SK-N-SH (cell line): ENCODE measurements at regions not wholly inside any gene's neighbourhood (a gene's known extent, or its start where the extent isn't known, plus 50 kb on each side); places are given as distances from the start of the nearest gene placed in this dataset.

Experiments used
- CTCF ChIA-PET: fragments of 300-600, 350-600 bp; formaldehyde crosslinking; extraction: SDS; loops from one replicate; lab custom pipeline; 2021; lab: Yijun Ruan, JAX
- POLR2A ChIA-PET: fragments of 350-600 bp; sonication (Branson Sonifier 250); formaldehyde crosslinking; extraction: SDS; loops from one replicate; lab custom pipeline; 2020; ENCODE audit warnings: antibody characterized with exemption, inconsistent platforms; lab: Yijun Ruan, JAX
- DNase-seq: peaks from one replicate; pipeline ENCODE4 v3.0.0; 2012
- H2AFZ ChIP-seq: fragments of 200-600 bp; sonication (generic); 2 replicates; pipeline ENCODE4 v1.8.1; 2016; ENCODE audit warnings: antibody characterized with exemption, mild to moderate bottlenecking, low read depth
- H3F3A ChIP-seq: fragments of 200-600 bp; sonication (generic); replicated peaks from 2 replicates; pipeline ENCODE3; 2016; ENCODE audit warnings: antibody characterized with exemption, mild to moderate bottlenecking; ENCODE audit not compliant: insufficient read depth
- H3K27ac ChIP-seq, 2 experiments: fragments of 200-500 bp in 1 of 2; fragments of 200-600 bp in 1 of 2; sonication (Bioruptor generic) in 1 of 2; sonication (generic), shearing (Covaris generic) in 1 of 2; 2 replicates each; pipeline versions ENCODE4 v1.5.1 to v1.6.1; 2014 to 2016; ENCODE audit warnings: low read depth in 2 of 2, inconsistent platforms in 1 of 2, low read length in 1 of 2, mild to moderate bottlenecking in 1 of 2, mixed read lengths in 1 of 2
- H3K27me3 ChIP-seq: fragments of 200-600 bp; sonication (generic), shearing (Covaris generic); 2 replicates; pipeline ENCODE4 v1.6.1; 2016; ENCODE audit warnings: mixed run types; ENCODE audit not compliant: insufficient read depth
- H3K36me3 ChIP-seq, 2 experiments: fragments of 200-500 bp in 1 of 2; fragments of 200-600 bp in 1 of 2; sonication (Bioruptor generic) in 1 of 2; sonication (generic) in 1 of 2; replicated peaks in 1 of 2; 2 replicates each; pipeline versions ENCODE3 to v1.5.1; 2014 to 2016; ENCODE audit warnings: low read length in 1 of 2, mild to moderate bottlenecking in 1 of 2; ENCODE audit not compliant: insufficient read depth in 2 of 2, control insufficient read depth in 1 of 2
- H3K4me1 ChIP-seq, 2 experiments: fragments of 200-500 bp in 1 of 2; fragments of 200-600 bp in 1 of 2; sonication (Bioruptor generic) in 1 of 2; sonication (generic), shearing (Covaris generic) in 1 of 2; 2 replicates each; pipeline versions ENCODE4 v1.5.1 to v1.6.1; 2014 to 2016; ENCODE audit warnings: low read depth in 1 of 2, low read length in 1 of 2, mixed run types in 1 of 2; ENCODE audit not compliant: insufficient read depth in 2 of 2, control insufficient read depth in 1 of 2
- H3K4me2 ChIP-seq: fragments of 200-600 bp; sonication (generic), shearing (Covaris generic); 2 replicates; pipeline ENCODE4 v1.6.1; 2017; ENCODE audit warnings: mixed run types
- H3K4me3 ChIP-seq, 2 experiments: fragments of 200-500 bp in 1 of 2; fragments of 200-600 bp in 1 of 2; sonication (Bioruptor generic) in 1 of 2; sonication (generic), shearing (Covaris generic) in 1 of 2; 2 replicates each; pipeline versions ENCODE4 v1.5.1 to v1.8.1; 2014 to 2016; ENCODE audit warnings: low read depth in 2 of 2, inconsistent platforms in 1 of 2, low read length in 1 of 2, mild to moderate bottlenecking in 1 of 2, mixed read lengths in 1 of 2, moderate library complexity in 1 of 2
- H3K79me2 ChIP-seq: fragments of 200-600 bp; sonication (generic); 2 replicates; pipeline ENCODE4 v1.8.1; 2017; ENCODE audit warnings: mild to moderate bottlenecking; ENCODE audit not compliant: insufficient read depth
- H3K9ac ChIP-seq: fragments of 200-600 bp; sonication (generic); 2 replicates; pipeline ENCODE4 v1.6.1; 2017; ENCODE audit warnings: mixed run types
- H3K9me2 ChIP-seq: fragments of 200-600 bp; sonication (generic); 2 replicates; pipeline ENCODE4 v1.6.1; 2017; ENCODE audit warnings: mixed run types
- H3K9me3 ChIP-seq: fragments of 200-600 bp; sonication (generic); 2 replicates; pipeline ENCODE4 v1.6.1; 2017; ENCODE audit warnings: mixed run types, mild to moderate bottlenecking, moderate library complexity
- H4K20me1 ChIP-seq: fragments of 200-600 bp; sonication (generic); 2 replicates; pipeline ENCODE4 v1.6.1; 2017; ENCODE audit warnings: mild to moderate bottlenecking, mixed run types; ENCODE audit not compliant: insufficient read depth
- CHD2 ChIP-seq: fragments of 150-350 bp; IDR thresholded peaks from 2 replicates; pipeline ENCODE4 v1.6.1; 2018; ENCODE audit warnings: low read length; ENCODE audit not compliant: partially characterized antibody
- CTCF ChIP-seq: fragments of 200-600 bp; sonication (generic); IDR thresholded peaks from 2 replicates; pipeline ENCODE4 v1.6.1; 2017; ENCODE audit warnings: antibody characterized with exemption, mild to moderate bottlenecking, moderate library complexity
- ELF1 ChIP-seq: IDR thresholded peaks from 2 replicates; pipeline ENCODE4 v1.4.0; 2012
- EP300 ChIP-seq, 2 experiments: IDR thresholded peaks; 2 replicates each; pipeline versions ENCODE4 v1.4.0 to v1.6.1; 2012; ENCODE audit warnings: borderline replicate concordance in 1 of 2, low read depth in 1 of 2, low read length in 1 of 2
- EZH2phosphoT487 ChIP-seq: fragments of 200-600 bp; sonication (generic); IDR thresholded peaks from 2 replicates; pipeline ENCODE4 v1.6.1; 2017; ENCODE audit warnings: low read depth, mixed run types, mild to moderate bottlenecking, antibody characterized with exemption, moderate library complexity, borderline replicate concordance
- FOSL2 ChIP-seq: IDR thresholded peaks from 2 replicates; pipeline ENCODE4 v1.4.0; 2012; ENCODE audit warnings: low read depth, mild to moderate bottlenecking, moderate library complexity, borderline replicate concordance
- FOXJ3 ChIP-seq: sonication (generic); formaldehyde crosslinking; IDR thresholded peaks from 2 replicates; pipeline ENCODE4 v1.5.1; 2020; ENCODE audit warnings: mild to moderate bottlenecking, missing genetic modification reagents
- GATA2 ChIP-seq: sonication (generic); formaldehyde crosslinking; IDR thresholded peaks from 2 replicates; pipeline ENCODE4 v1.5.0; 2020; ENCODE audit warnings: mild to moderate bottlenecking, missing genetic modification reagents
- IRF3 ChIP-seq: fragments of 150-350 bp; IDR thresholded peaks from 2 replicates; pipeline ENCODE4 v1.6.1; 2016; ENCODE audit warnings: mild to moderate bottlenecking, low read depth, low read length
- JUND ChIP-seq: IDR thresholded peaks from 2 replicates; pipeline ENCODE4 v1.4.0; 2012
- MXI1 ChIP-seq: IDR thresholded peaks from 2 replicates; pipeline ENCODE4 v1.6.1; 2012; ENCODE audit warnings: mild to moderate bottlenecking, low read depth, low read length, improper control_type of control experiment
- NFIC ChIP-seq: IDR thresholded peaks from 2 replicates; pipeline ENCODE4 v1.4.0; 2012; ENCODE audit warnings: borderline replicate concordance
- NRF1 ChIP-seq: IDR thresholded peaks from 2 replicates; pipeline ENCODE4 v1.6.1; 2012; ENCODE audit warnings: low read depth, mild to moderate bottlenecking, low read length
- PBX3 ChIP-seq: IDR thresholded peaks from 2 replicates; pipeline ENCODE4; 2012
- RCOR1 ChIP-seq: fragments of 150-350 bp; IDR thresholded peaks from 2 replicates; pipeline ENCODE4 v1.6.1; 2017; ENCODE audit warnings: antibody characterized with exemption, low read length
- REST ChIP-seq: IDR thresholded peaks from 2 replicates; pipeline ENCODE4 v1.6.1; 2012; ENCODE audit warnings: mild to moderate bottlenecking, low read depth, low read length, moderate library complexity
- RFX5 ChIP-seq: IDR thresholded peaks from 2 replicates; pipeline ENCODE4 v1.6.1; 2012; ENCODE audit warnings: mild to moderate bottlenecking, improper control_type of control experiment, low read length
- TAF1 ChIP-seq: IDR thresholded peaks from 2 replicates; pipeline ENCODE4 v1.6.1; 2012; ENCODE audit warnings: low read depth, mild to moderate bottlenecking, low read length, moderate library complexity, borderline replicate concordance
- TEAD4 ChIP-seq: IDR thresholded peaks from 2 replicates; pipeline ENCODE4 v1.4.0; 2012; ENCODE audit warnings: mild to moderate bottlenecking, borderline replicate concordance; ENCODE audit not compliant: insufficient read depth
- ZBTB33 ChIP-seq: IDR thresholded peaks from 2 replicates; pipeline ENCODE4 v1.4.0; 2012; ENCODE audit warnings: low read depth, borderline replicate concordance
- WGBS: methylation state at CpG from one replicate; pipeline ENCODE4 v1.1.6; 2017; ENCODE audit warnings: low lambda C conversion rate; 5-methylcytosine and 5-hydroxymethylcytosine counted together

- TF ChIP-seq REST (no peak), MXI1 (no peak), TAF1 (no peak)
Measured at GRCh38 chr5:4078544-4078943, 482.9 kb downstream of the IRX1 start (continued).

GRCh38 chr5:4079831-4080230 lies 484.2 kb downstream of the IRX1 start:
- H3K27me3 ChIP-seq = no peaks in the 10 kb centered on the region
- 4% methylated on average over 1 of the region's 1 CpG for WGBS
- no peak overlapping the region for H3K27ac ChIP-seq
- no peaks in the 10 kb centered on the region for H3F3A ChIP-seq
- H3K36me3 ChIP-seq = no peaks in the 10 kb centered on the region
- H3K9ac ChIP-seq = no peak overlapping the region
- no peaks in the 10 kb centered on the region for H3K79me2 ChIP-seq
- no peaks in the 10 kb centered on the region for H4K20me1 ChIP-seq
- H3K9me2 ChIP-seq = no peaks in the 10 kb centered on the region
- no peak for TF ChIP-seq NFIC
- no peak for TF ChIP-seq FOXJ3
- no peak for TF ChIP-seq TEAD4
- no peak for TF ChIP-seq EZH2phosphoT487
- TF ChIP-seq EP300 (IDR thresholded peaks at IDR 0.05; ENCODE audit: borderline replicate concordance in 1 of 2, low read depth in 1 of 2, low read length in 1 of 2) = no peak
- TF ChIP-seq PBX3 = no peak
- no peak for TF ChIP-seq ELF1
- TF ChIP-seq TAF1 = no peak
- no peak for TF ChIP-seq ZBTB33
- no peak for TF ChIP-seq CTCF
- no peak for TF ChIP-seq NRF1
- no peak for TF ChIP-seq JUND
- TF ChIP-seq GATA2 = no peak
- TF ChIP-seq RFX5 = no peak
- TF ChIP-seq CHD2 = no peak
- no peak for TF ChIP-seq RCOR1
- TF ChIP-seq FOSL2 = no peak
- no peak for TF ChIP-seq IRF3
- CTCF ChIA-PET = no interaction called here
- no peak overlapping the region for H3K4me3 ChIP-seq
- no peak overlapping the region for H2AFZ ChIP-seq
- H3K9me3 ChIP-seq = no peaks in the 10 kb centered on the region
- no peak for DNase-seq
- POLR2A ChIA-PET = no interaction called here
- H3K4me2 ChIP-seq = no peak overlapping the region
- no peaks in the 10 kb centered on the region for H3K4me1 ChIP-seq
